C4-2B (cell line): ENCODE measurements at regions not wholly inside any gene's neighbourhood (a gene's known extent, or its start where the extent isn't known, plus 50 kb on each side); places are given as distances from the start of the nearest gene placed in this dataset.

Source experiments
- CTCF ChIP-seq: fragments of 450-650 bp; conservative IDR thresholded peaks from 2 replicates; pipeline ENCODE4 v1.5.1; 2017; ENCODE audit warnings: mild to moderate bottlenecking
- ZFX ChIP-seq: fragments of 450-650 bp; IDR thresholded peaks from 2 replicates; pipeline ENCODE4 v1.6.1; 2017

- TF ChIP-seq ZFX (no peak), CTCF (peak; percentile 97)
Measured at GRCh38 chr11:8328848-8329330, 65.2 kb upstream of the LMO1 start.
